Stimulated activated effector memory CD8-positive, alpha-beta T cell treated with anti-CD3 and anti-CD28 coated beads, Interleukin-12 subunit alpha, Interleukin-12 subunit beta, amount 100 ng/mL, for 72 hours (primary cell): ENCODE measurements at regions not wholly inside any gene's neighbourhood (a gene's known extent, or its start where the extent isn't known, plus 50 kb on each side); places are given as distances from the start of the nearest gene placed in this dataset.

Source experiments
- ATAC-seq: fragments of 150-1000 bp; cut with Tn5 transposase; 2 replicates; pipeline ENCODE4 v1.10.0; 2021
- DNase-seq, 2 donors: peaks; one replicate each; pipeline ENCODE4 v3.0.0; 2021 to 2022; ENCODE audit warnings: low spot score in 2 of 2
- H3K27ac Mint-ChIP-seq: one replicate; pipeline ENCODE4 v1.8.0; 2022; ENCODE audit warnings: mild to moderate bottlenecking, mixed read lengths
- H3K36me3 Mint-ChIP-seq: one replicate; pipeline ENCODE4 v1.8.0; 2022; ENCODE audit warnings: mild to moderate bottlenecking, mixed read lengths
- H3K4me1 Mint-ChIP-seq: one replicate; pipeline ENCODE4 v1.8.0; 2022; ENCODE audit warnings: mixed read lengths
- H3K4me3 Mint-ChIP-seq: one replicate; pipeline ENCODE4 v1.8.0; 2022; ENCODE audit warnings: mild to moderate bottlenecking, mixed read lengths
- H3K9me3 Mint-ChIP-seq: one replicate; pipeline ENCODE4 v1.8.0; 2022; ENCODE audit warnings: mixed read lengths

- Mint-ChIP-seq H3K4me1 (no peaks in the 10 kb centered on the region), H3K27ac (no peak overlapping the region), H3K9me3 (no peaks in the 10 kb centered on the region), H3K4me3 (no peak overlapping the region), H3K36me3 (no peaks in the 10 kb centered on the region)
- ATAC-seq (no peak), DNase-seq (no peak)
These were observed 162.4 kb downstream of the FOXO1 start for GRCh38 chr13:40503966-40504591.

GRCh38 chr13:40504641-40505040 is 161.8 kb downstream of the FOXO1 start:
- Mint-ChIP-seq H3K27ac (no peak overlapping the region), H3K4me1 (no peaks in the 10 kb centered on the region), H3K36me3 (no peaks in the 10 kb centered on the region), H3K4me3 (no peak overlapping the region), H3K9me3 (no peaks in the 10 kb centered on the region)
- no peak for DNase-seq
- ATAC-seq: no peak

GRCh38 chr13:40505196-40505595 is 161.2 kb downstream of the FOXO1 start:
- no peaks in the 10 kb centered on the region for H3K4me1 Mint-ChIP-seq

More at GRCh38 chr13:40505196-40505595, 161.2 kb downstream of the FOXO1 start:
- no peak for ATAC-seq
- H3K27ac Mint-ChIP-seq: no peak overlapping the region
- DNase-seq: no peak
- H3K36me3 Mint-ChIP-seq: no peaks in the 10 kb centered on the region
- no peaks in the 10 kb centered on the region for H3K9me3 Mint-ChIP-seq
- H3K4me3 Mint-ChIP-seq: no peak overlapping the region
